AG09309 (cell line): ENCODE measurements at regions not wholly inside any gene's neighbourhood (a gene's known extent, or its start where the extent isn't known, plus 50 kb on each side); places are given as distances from the start of the nearest gene placed in this dataset.
"Not testable (repeated sequence)": the region's sequence is repeated elsewhere in the genome, so short reads cannot be mapped to it uniquely, and the experiment has no call there.

Source experiments
- DNase-seq: peaks from one replicate; pipeline ENCODE4 v3.0.0-alpha.2; 2010; ENCODE audit warnings: low read depth
- H3K4me3 ChIP-seq: 2 replicates; pipeline ENCODE4 v1.5.1; 2011; ENCODE audit warnings: mild to moderate bottlenecking, low read depth, low read length, moderate library complexity; ENCODE audit not compliant: control insufficient read depth
- TF ChIP-seq, protein P1 (sequence below): IDR thresholded peaks from 2 replicates; pipeline ENCODE4 v1.5.1; 2011; ENCODE audit warnings: mild to moderate bottlenecking, low read depth, low read length, inconsistent platforms; ENCODE audit not compliant: insufficient read depth, control insufficient read depth; ENCODE audit errors: missing control alignments

DNA sequence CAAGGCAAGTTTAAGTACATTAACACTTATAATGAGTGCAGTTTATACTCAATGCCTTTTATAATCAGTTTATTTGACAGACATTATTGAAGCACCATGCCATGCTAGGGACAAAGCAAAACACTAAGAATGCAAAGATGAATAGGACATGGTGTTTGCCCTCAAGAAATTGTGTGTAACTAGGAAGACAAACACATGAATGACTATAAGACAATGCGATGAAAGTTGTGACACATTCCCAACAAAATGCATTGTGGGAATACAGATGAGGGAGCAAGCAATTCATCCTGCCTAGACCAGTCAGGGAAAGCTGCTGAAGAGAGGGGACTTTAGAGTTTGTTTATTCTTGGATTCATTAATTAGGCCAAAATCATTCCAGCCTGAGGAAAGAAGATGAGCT lies 133.8 kb upstream of the TRPC6 start:
- no peak for DNase-seq
- TF ChIP-seq, protein P1, sequence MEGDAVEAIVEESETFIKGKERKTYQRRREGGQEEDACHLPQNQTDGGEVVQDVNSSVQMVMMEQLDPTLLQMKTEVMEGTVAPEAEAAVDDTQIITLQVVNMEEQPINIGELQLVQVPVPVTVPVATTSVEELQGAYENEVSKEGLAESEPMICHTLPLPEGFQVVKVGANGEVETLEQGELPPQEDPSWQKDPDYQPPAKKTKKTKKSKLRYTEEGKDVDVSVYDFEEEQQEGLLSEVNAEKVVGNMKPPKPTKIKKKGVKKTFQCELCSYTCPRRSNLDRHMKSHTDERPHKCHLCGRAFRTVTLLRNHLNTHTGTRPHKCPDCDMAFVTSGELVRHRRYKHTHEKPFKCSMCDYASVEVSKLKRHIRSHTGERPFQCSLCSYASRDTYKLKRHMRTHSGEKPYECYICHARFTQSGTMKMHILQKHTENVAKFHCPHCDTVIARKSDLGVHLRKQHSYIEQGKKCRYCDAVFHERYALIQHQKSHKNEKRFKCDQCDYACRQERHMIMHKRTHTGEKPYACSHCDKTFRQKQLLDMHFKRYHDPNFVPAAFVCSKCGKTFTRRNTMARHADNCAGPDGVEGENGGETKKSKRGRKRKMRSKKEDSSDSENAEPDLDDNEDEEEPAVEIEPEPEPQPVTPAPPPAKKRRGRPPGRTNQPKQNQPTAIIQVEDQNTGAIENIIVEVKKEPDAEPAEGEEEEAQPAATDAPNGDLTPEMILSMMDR = no peak
- no peak overlapping the region for H3K4me3 ChIP-seq

DNA sequence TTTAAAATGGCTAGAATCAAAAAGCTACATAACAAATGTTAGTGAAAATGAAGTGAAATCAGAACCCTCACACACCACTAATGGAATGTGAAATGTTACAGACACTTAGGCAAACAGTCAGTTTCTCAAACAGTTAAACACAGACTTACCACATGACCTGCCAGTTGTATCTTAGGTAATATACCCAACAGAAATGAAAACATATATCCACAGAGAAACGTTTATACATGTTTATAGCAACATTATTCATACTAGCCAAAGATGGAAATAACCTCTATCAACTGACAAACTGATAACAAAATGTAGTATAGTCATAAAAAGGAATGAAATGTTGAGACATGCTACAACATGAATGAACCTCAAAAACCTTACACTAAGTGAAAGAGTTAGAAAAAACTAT lies 131.5 kb upstream of the TRPC6 start:
- no peak for DNase-seq
- H3K4me3 ChIP-seq = no peak overlapping the region
- TF ChIP-seq, protein P1 = no peak

DNA sequence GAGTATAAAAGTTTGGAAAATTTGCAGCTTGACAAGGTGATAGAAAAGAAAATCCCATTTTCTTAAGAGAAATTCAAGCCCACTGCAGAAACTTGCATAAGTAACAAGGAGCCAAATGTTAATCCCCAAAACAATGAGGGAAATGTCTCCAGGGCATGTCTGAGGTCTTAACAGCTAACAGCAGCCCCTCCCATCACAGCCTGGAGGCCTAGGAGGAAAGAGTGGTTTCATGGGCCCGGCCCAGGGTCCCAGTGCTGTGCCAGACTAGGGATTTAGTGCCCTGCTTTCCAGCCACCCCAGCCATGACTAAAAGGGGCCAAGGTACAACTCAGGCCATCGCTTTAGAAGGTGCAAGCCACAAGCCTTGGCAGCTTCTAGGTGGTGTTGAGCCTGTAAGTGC lies 123.7 kb upstream of the TRPC6 start:
- TF ChIP-seq, protein P1 = no peak
- DNase-seq = no peak
- H3K4me3 ChIP-seq = no peak overlapping the region

DNA sequence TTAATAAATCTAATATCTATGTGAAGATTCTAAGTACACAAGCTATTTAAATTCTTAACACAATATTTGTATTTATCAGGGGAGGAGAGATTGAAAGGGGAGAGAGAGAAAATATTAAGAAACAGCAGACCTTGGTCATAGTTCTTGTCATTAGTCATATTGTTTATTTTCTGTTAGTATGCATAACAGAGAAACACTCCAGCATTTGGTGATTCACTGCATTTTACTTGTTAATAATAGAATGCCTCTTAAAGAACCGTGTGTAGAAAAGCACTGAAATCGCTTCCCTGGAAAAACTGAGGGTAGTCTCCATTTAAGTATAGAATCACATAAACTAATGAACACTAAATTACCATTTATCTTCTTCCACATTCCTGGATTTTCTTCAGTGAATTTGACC lies 122.7 kb upstream of the TRPC6 start:
- no peak overlapping the region for H3K4me3 ChIP-seq
- TF ChIP-seq, protein P1 = no peak
- DNase-seq = no peak

DNA sequence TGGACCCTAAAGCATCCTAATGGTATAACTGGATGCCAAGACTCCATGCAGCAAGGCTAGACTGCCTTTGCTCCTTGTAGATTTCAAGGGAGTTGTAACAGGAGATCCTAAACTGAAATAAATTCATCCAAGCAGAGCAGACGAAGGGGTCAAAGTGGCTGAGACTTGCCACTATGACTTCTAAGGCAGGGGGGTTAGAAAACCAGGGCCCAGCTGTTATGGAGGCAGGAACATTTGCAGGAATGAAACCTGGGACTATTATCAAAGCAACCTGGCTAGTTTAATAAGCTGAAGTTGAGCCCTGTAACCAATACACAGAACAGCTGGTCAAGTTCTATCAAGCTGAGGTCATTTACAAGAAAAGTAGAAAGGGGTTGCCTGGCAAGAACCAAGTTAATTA lies 122.2 kb upstream of the TRPC6 start:
- TF ChIP-seq, protein P1 = no peak
- no peak for DNase-seq

DNA sequence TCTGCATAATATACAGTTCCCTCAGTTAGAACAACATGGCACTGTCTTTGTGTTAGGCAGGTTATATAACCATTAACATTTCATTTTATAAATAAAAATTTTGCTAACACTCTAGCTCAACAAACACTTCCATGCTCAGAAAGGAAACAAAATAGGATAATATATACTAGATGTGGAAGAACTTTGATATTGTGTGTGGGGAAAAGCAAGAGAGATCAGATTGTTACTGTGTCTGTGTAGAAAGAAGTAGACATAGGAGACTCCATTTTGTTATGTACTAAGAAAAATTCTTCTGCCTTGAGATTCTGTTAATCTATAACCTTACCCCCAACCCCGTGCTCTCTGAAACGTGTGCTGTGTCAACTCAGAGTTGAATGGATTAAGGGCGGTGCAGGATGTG lies 111.1 kb upstream of the TRPC6 start:
- DNase-seq, H3K4me3 ChIP-seq: not testable (repeated sequence)

More for the DNA sequence above, 122.2 kb upstream of the TRPC6 start:
- H3K4me3 ChIP-seq = no peak overlapping the region

DNA sequence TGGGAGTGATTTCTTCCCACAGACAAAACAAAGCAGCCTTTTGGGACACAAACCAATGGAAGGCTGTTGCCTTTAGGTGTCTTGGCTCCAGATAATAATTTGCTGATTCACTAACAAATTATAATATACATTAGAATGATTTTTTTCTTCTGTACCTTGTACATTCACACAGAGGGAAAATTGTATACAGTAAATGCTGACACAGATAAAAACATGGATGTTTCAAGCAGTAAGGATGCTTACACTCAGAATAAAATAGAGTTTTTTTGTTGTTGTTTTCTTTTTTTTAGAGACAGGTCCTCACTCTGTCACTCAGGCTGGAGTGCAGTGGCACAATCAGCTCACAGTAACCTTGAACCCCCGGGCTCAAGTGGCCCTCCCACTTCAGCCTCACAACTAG lies 109.2 kb upstream of the TRPC6 start:
- H3K4me3 ChIP-seq = no peak overlapping the region
- DNase-seq = no peak
- TF ChIP-seq, protein P1 = no peak

DNA sequence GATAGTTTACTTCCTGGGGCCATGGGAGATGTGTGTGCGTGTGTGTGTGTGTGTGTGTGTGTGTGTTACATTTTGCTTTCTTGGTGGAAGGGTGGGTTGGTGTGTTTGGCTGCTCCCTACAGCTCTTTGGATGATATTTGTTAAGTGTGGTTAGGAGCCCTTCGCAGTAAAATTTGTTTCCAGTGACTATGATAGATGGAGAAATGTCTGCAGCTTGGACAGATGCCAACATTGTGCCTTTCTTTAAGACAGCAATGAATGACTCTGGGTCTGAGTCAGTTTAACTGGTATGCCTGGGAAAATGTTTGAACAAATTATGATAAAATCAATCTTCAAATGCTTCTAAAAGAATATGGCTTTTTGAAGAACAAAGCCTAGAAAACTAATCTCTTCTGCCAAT lies 102.7 kb upstream of the TRPC6 start:
- peak; percentile 34 for DNase-seq
- TF ChIP-seq, protein P1 = no peak
- H3K4me3 ChIP-seq = no peak overlapping the region
